H1 (cell line): ENCODE measurements at regions not wholly inside any gene's neighbourhood (a gene's known extent, or its start where the extent isn't known, plus 50 kb on each side); places are given as distances from the start of the nearest gene placed in this dataset.

Experiments used
- CTCF ChIA-PET: fragments of 300-600 bp; sonication (Branson Sonifier 250); formaldehyde crosslinking; loops from one replicate; lab custom pipeline; 2021; ENCODE audit not compliant: partially characterized antibody; lab: Charles Lee
- POLR2A ChIA-PET: fragments of 300-600 bp; sonication (Branson Sonifier 250); formaldehyde crosslinking; loops from one replicate; lab custom pipeline; 2021; ENCODE audit warnings: inconsistent platforms; ENCODE audit not compliant: partially characterized antibody; lab: Charles Lee
- DNase-seq, 2 experiments: peaks; one replicate each; pipeline versions ENCODE4 v3.0.0 to v3.0.0-alpha.2; 2010 to 2022; ENCODE audit warnings: low spot score in 2 of 2, low read depth in 1 of 2, mixed read lengths in 1 of 2
- FAIRE-seq: peaks from 2 replicates; lab custom pipeline; 2011; peaks lifted over from hg19 to GRCh38; lab: Jason Lieb, UNC
- H2AFZ ChIP-seq: 2 replicates; pipeline ENCODE4 v1.8.1; 2012; ENCODE audit warnings: low read length, inconsistent platforms
- H2AK5ac ChIP-seq: 2 replicates; pipeline ENCODE4 v1.6.1; 2013; ENCODE audit warnings: low read depth, low read length
- H2BK120ac ChIP-seq: replicated peaks from 2 replicates; pipeline ENCODE3; 2013; ENCODE audit warnings: low read depth, low read length, inconsistent platforms
- H2BK12ac ChIP-seq: 2 replicates; pipeline ENCODE4 v1.6.1; 2013; ENCODE audit warnings: low read depth, low read length
- H2BK15ac ChIP-seq: 2 replicates; pipeline ENCODE4 v1.6.1; 2013; ENCODE audit warnings: low read length
- H2BK20ac ChIP-seq: 2 replicates; pipeline ENCODE4 v1.6.1; 2013; ENCODE audit warnings: low read length
- H2BK5ac ChIP-seq: 2 replicates; pipeline ENCODE4 v1.6.1; 2013; ENCODE audit warnings: low read depth, low read length
- H3K14ac ChIP-seq: 2 replicates; pipeline ENCODE4 v1.6.1; 2013; ENCODE audit warnings: inconsistent platforms; ENCODE audit not compliant: insufficient read length
- H3K18ac ChIP-seq: 2 replicates; pipeline ENCODE4 v1.6.1; 2013; ENCODE audit warnings: low read length; ENCODE audit errors: extremely low read depth
- H3K23ac ChIP-seq: 2 replicates; pipeline ENCODE4 v1.6.1; 2013; ENCODE audit warnings: inconsistent platforms; ENCODE audit not compliant: insufficient read length
- H3K23me2 ChIP-seq: 2 replicates; pipeline ENCODE4 v1.6.1; 2013; ENCODE audit warnings: low read depth, low read length
- H3K27ac ChIP-seq: 2 replicates; pipeline ENCODE4 v1.6.1; 2011; ENCODE audit warnings: low read depth, low read length, inconsistent platforms
- H3K27me3 ChIP-seq, 4 experiments: replicated peaks in 1 of 4; 1 replicate in 1 of 4; 2 replicates in 3 of 4; pipeline versions ENCODE4 v1.6.1 to v1.8.1; 2011 to 2013; ENCODE audit warnings: low read length in 3 of 4, mild to moderate bottlenecking in 3 of 4, inconsistent platforms in 2 of 4, mixed read lengths in 2 of 4, moderate library complexity in 1 of 4; ENCODE audit not compliant: control insufficient read depth in 3 of 4, insufficient read depth in 3 of 4; ENCODE audit errors: extremely low read depth in 1 of 4
- H3K36me3 ChIP-seq, 4 experiments: 2 replicates each; pipeline versions ENCODE4 v1.6.1 to v1.8.1; 2011 to 2013; ENCODE audit warnings: mild to moderate bottlenecking in 4 of 4, low read length in 3 of 4, moderate library complexity in 2 of 4, control low read depth in 1 of 4, inconsistent platforms in 1 of 4; ENCODE audit not compliant: insufficient read depth in 4 of 4, control insufficient read depth in 2 of 4
- H3K4ac ChIP-seq: replicated peaks from 2 replicates; pipeline ENCODE3; 2013; ENCODE audit warnings: low read length, low read depth, mixed read lengths, inconsistent platforms; ENCODE audit not compliant: insufficient read length
- H3K4me1 ChIP-seq, 4 experiments: replicated peaks in 1 of 4; 1 replicate in 1 of 4; 2 replicates in 3 of 4; pipeline versions ENCODE4 v1.6.1 to v1.8.1; 2011 to 2013; ENCODE audit warnings: low read length in 3 of 4, inconsistent platforms in 2 of 4, mixed read lengths in 1 of 4; ENCODE audit not compliant: insufficient read depth in 4 of 4, control insufficient read depth in 3 of 4
- H3K4me2 ChIP-seq, 2 experiments: 2 replicates each; pipeline versions ENCODE4 v1.6.1 to v1.8.1; 2011 to 2013; ENCODE audit warnings: low read depth in 2 of 2, low read length in 2 of 2, control low read depth in 1 of 2, inconsistent platforms in 1 of 2, mild to moderate bottlenecking in 1 of 2; ENCODE audit not compliant: insufficient read depth in 1 of 2
- H3K4me3 ChIP-seq, 4 experiments: fragments of 200-600, 300-600 bp in 1 of 4; sonication (generic), shearing (Covaris generic), sonication (Bioruptor Twin) in 1 of 4; 2 replicates each; pipeline versions ENCODE4 v1.5.1 to v1.8.1; 2011 to 2016; ENCODE audit warnings: low read length in 4 of 4, low read depth in 3 of 4, control low read depth in 2 of 4, inconsistent platforms in 2 of 4, mild to moderate bottlenecking in 2 of 4, mixed read lengths in 1 of 4, moderate library complexity in 1 of 4; ENCODE audit not compliant: insufficient read depth in 2 of 4; ENCODE audit errors: extremely low read depth in 1 of 4
- H3K56ac ChIP-seq: replicated peaks from 2 replicates; pipeline ENCODE3; 2013; ENCODE audit warnings: low read depth, mild to moderate bottlenecking, mixed read lengths, low read length, inconsistent platforms; ENCODE audit not compliant: insufficient read length
- H3K79me1 ChIP-seq: 2 replicates; pipeline ENCODE4 v1.6.1; 2013; ENCODE audit warnings: low read depth, low read length, control low read depth
- H3K79me2 ChIP-seq, 2 experiments: 2 replicates each; pipeline versions ENCODE4 v1.6.1 to v1.8.1; 2012 to 2013; ENCODE audit warnings: low read length in 2 of 2, mild to moderate bottlenecking in 2 of 2, inconsistent platforms in 1 of 2; ENCODE audit not compliant: insufficient read depth in 2 of 2, control insufficient read depth in 1 of 2
- H3K9ac ChIP-seq, 4 experiments: replicated peaks in 1 of 4; 1 replicate in 1 of 4; 2 replicates in 3 of 4; pipeline versions ENCODE4 v1.6.1 to v1.8.1; 2011 to 2013; ENCODE audit warnings: low read depth in 3 of 4, low read length in 3 of 4, control low read depth in 2 of 4, mild to moderate bottlenecking in 2 of 4, moderate library complexity in 2 of 4, inconsistent platforms in 1 of 4; ENCODE audit errors: extremely low read depth in 1 of 4
- H3K9me3 ChIP-seq, 2 experiments: 2 replicates each; pipeline versions ENCODE4 v1.6.1 to v1.8.1; 2012 to 2013; ENCODE audit warnings: mild to moderate bottlenecking in 2 of 2, moderate library complexity in 2 of 2, control low read depth in 1 of 2, inconsistent platforms in 1 of 2, low read depth in 1 of 2, low read length in 1 of 2, mixed read lengths in 1 of 2; ENCODE audit not compliant: insufficient read depth in 2 of 2
- H4K20me1 ChIP-seq, 2 experiments: replicated peaks in 1 of 2; 2 replicates each; pipeline versions ENCODE3 to v1.8.1; 2011 to 2013; ENCODE audit warnings: inconsistent platforms in 2 of 2, low read length in 2 of 2, mild to moderate bottlenecking in 1 of 2; ENCODE audit not compliant: insufficient read depth in 2 of 2, control insufficient read depth in 1 of 2
- H4K5ac ChIP-seq: 2 replicates; pipeline ENCODE4 v1.6.1; 2013; ENCODE audit warnings: low read length, low read depth, mixed read lengths, inconsistent platforms; ENCODE audit not compliant: insufficient read length
- H4K8ac ChIP-seq: 2 replicates; pipeline ENCODE4 v1.8.0; 2013; ENCODE audit warnings: mild to moderate bottlenecking, moderate library complexity, low read length, inconsistent platforms; ENCODE audit not compliant: insufficient read depth; ENCODE audit errors: extremely low read depth
- H4K91ac ChIP-seq: replicated peaks from 2 replicates; pipeline ENCODE3; 2013; ENCODE audit warnings: low read length, mixed read lengths, inconsistent platforms; ENCODE audit not compliant: insufficient read length
- CHD1 ChIP-seq: IDR thresholded peaks from 2 replicates; pipeline ENCODE4 v1.6.1; 2012; ENCODE audit warnings: low read depth, low read length, improper control_type of control experiment
- EZH2 ChIP-seq: fragments of 200-600 bp; sonication (generic); IDR thresholded peaks from 2 replicates; pipeline ENCODE4 v1.7.1; 2012; ENCODE audit warnings: low read depth, mild to moderate bottlenecking, moderate library complexity, low read length, inconsistent platforms; ENCODE audit not compliant: severe bottlenecking
- WGBS, 2 experiments: shearing (Covaris generic) in 1 of 2; methylation state at CpG; one replicate each; pipeline versions ENCODE4 v1.1.6 to v1.1.7; 2013 to 2015; ENCODE audit warnings: low lambda C conversion rate in 2 of 2, mixed read lengths in 2 of 2, inconsistent platforms in 1 of 2, low coverage in 1 of 2, missing lambda C conversion rate in 1 of 2; ENCODE audit not compliant: insufficient replicate concordance in 2 of 2, insufficient coverage in 1 of 2, insufficient read length in 1 of 2; ENCODE audit errors: extremely low coverage in 1 of 2, missing lambda C conversion rate in 1 of 2; 5-methylcytosine and 5-hydroxymethylcytosine counted together

GRCh38 chr11:114801773-114802172 is 123.4 kb downstream of the NXPE2 start:
- H3K36me3 ChIP-seq: no peaks in the 10 kb centered on the region
- H3K9me3 ChIP-seq: peaks cover 8 to 12% of the 10 kb centered on the region in 2 experiments; a peak in 2 of 4 replicates
- peak overlapping the region; percentile 80; the same call in 1 of the 2 replicates for H2BK12ac ChIP-seq
- no peak overlapping the region for H3K4me2 ChIP-seq
- no peak overlapping the region for H3K9ac ChIP-seq
- H3K18ac ChIP-seq: no peak overlapping the region
- DNase-seq (no peak), FAIRE-seq (no peak)
- POLR2A ChIA-PET: no interaction called here
- H4K8ac ChIP-seq: no peak overlapping the region; the same call in 1 of the 2 replicates
- no peak overlapping the region for H2BK20ac ChIP-seq
- no peaks in the 10 kb centered on the region for H3K27me3 ChIP-seq
- no peak for TF ChIP-seq EZH2
- no peak for TF ChIP-seq CHD1
- H3K23ac ChIP-seq: no peak overlapping the region
- H3K23me2 ChIP-seq: no peaks in the 10 kb centered on the region
- WGBS, 2 experiments: 96% methylated on average over 3 of the region's 3 CpGs; no CpG with 5 or more reads in 1 of the 2 experiments
- H2AFZ ChIP-seq: no peak overlapping the region
- CTCF ChIA-PET: no interaction called here
- H3K79me1 ChIP-seq: no peaks in the 10 kb centered on the region
- H4K20me1 ChIP-seq: no peaks in the 10 kb centered on the region
- H3K27ac ChIP-seq: no peak overlapping the region
- no peak overlapping the region for H3K14ac ChIP-seq
- peak overlapping the region; percentile 29; the same call in 1 of the 2 replicates for H2BK15ac ChIP-seq
- no peak overlapping the region for H3K4ac ChIP-seq
- no peak overlapping the region for H4K91ac ChIP-seq
- no peak overlapping the region for H3K56ac ChIP-seq
- no peak overlapping the region for H4K5ac ChIP-seq
- no peaks in the 10 kb centered on the region for H3K79me2 ChIP-seq
- H2BK5ac ChIP-seq: no peak overlapping the region; the same call in 1 of the 2 replicates
- no peak overlapping the region for H2BK120ac ChIP-seq
- no peak overlapping the region for H3K4me3 ChIP-seq
- H2AK5ac ChIP-seq: no peak overlapping the region
- H3K4me1 ChIP-seq: peaks cover 0 to 4% (median 2%) of the 10 kb centered on the region in 4 experiments; a peak in 5 of 7 replicates
